WTC11 (cell line): ENCODE measurements at regions not wholly inside any gene's neighbourhood (a gene's known extent, or its start where the extent isn't known, plus 50 kb on each side); places are given as distances from the start of the nearest gene placed in this dataset.

Experiments used
- ATF6 ChIP-seq: sonication (generic); formaldehyde crosslinking; IDR thresholded peaks from 2 replicates; pipeline ENCODE4 v1.8.1; 2023; ENCODE audit warnings: mild to moderate bottlenecking, missing genetic modification reagents
- CTCF ChIP-seq: fragments of 200-600 bp; IDR thresholded peaks from 2 replicates; pipeline ENCODE4 v1.8.0; 2022; ENCODE audit warnings: antibody characterized with exemption
- EMX1 ChIP-seq: fragments of 250-450 bp; sonication (Bioruptor Pico); IDR thresholded peaks from 2 replicates; pipeline ENCODE4 v1.8.0; 2021; ENCODE audit warnings: mild to moderate bottlenecking
- JUN ChIP-seq: sonication (generic); formaldehyde crosslinking; IDR thresholded peaks from 2 replicates; pipeline ENCODE4 v1.8.0; 2023; ENCODE audit warnings: mild to moderate bottlenecking, missing genetic modification reagents
- NR2C2 ChIP-seq: sonication (generic); formaldehyde crosslinking; IDR thresholded peaks from 2 replicates; pipeline ENCODE4 v1.8.0; 2022; ENCODE audit warnings: mild to moderate bottlenecking, missing genetic modification reagents
- TCF7 ChIP-seq: sonication (generic); formaldehyde crosslinking; IDR thresholded peaks from 2 replicates; pipeline ENCODE4 v1.8.0; 2022; ENCODE audit warnings: mild to moderate bottlenecking, low read depth, missing genetic modification reagents, moderate library complexity
- TEAD1 ChIP-seq: sonication (generic); formaldehyde crosslinking; IDR thresholded peaks from 2 replicates; pipeline ENCODE4 v1.8.0; 2022; ENCODE audit warnings: mild to moderate bottlenecking, missing genetic modification reagents
- TF ChIP-seq, protein P1 (sequence below): sonication (generic); formaldehyde crosslinking; IDR thresholded peaks from 2 replicates; pipeline ENCODE4 v1.8.1; 2022; ENCODE audit warnings: low read depth, missing genetic modification reagents, borderline replicate concordance
- TF ChIP-seq, protein P2 (sequence below): sonication (generic); formaldehyde crosslinking; IDR thresholded peaks from 2 replicates; pipeline ENCODE4 v1.8.1; 2022; ENCODE audit warnings: low read depth, mild to moderate bottlenecking, moderate library complexity, missing genetic modification reagents, borderline replicate concordance

DNA sequence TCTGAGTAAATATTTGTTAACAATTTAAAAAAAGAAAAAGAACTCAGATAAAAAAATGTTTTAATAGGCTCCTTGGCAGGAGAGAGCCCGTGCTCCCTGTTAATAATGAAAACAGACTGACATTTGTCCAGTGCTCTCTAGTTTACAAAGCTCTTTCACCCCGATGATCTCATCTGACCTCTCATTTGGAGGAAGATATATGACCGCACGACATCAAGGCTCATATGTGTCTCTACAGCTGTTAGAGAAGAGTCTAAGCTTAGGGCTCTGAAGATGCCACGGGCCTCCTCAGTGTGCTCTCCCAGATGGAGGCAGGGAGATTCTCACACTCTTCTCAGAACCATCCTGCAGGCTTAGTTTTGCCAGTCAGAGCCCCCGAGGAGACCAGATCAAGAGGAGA lies 280.8 kb upstream of the IRX5 start:
- TF ChIP-seq NR2C2 (CRISPR knock-in tag) (no peak), TCF7 (CRISPR knock-in tag) (no peak), CTCF (no peak), JUN (CRISPR knock-in tag) (no peak), EMX1 (no peak), ATF6 (CRISPR knock-in tag) (no peak), TEAD1 (CRISPR knock-in tag) (no peak)
- TF ChIP-seq, protein P1, sequence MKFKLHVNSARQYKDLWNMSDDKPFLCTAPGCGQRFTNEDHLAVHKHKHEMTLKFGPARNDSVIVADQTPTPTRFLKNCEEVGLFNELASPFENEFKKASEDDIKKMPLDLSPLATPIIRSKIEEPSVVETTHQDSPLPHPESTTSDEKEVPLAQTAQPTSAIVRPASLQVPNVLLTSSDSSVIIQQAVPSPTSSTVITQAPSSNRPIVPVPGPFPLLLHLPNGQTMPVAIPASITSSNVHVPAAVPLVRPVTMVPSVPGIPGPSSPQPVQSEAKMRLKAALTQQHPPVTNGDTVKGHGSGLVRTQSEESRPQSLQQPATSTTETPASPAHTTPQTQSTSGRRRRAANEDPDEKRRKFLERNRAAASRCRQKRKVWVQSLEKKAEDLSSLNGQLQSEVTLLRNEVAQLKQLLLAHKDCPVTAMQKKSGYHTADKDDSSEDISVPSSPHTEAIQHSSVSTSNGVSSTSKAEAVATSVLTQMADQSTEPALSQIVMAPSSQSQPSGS (CRISPR knock-in tag), result no peak
- TF ChIP-seq, protein P2, sequence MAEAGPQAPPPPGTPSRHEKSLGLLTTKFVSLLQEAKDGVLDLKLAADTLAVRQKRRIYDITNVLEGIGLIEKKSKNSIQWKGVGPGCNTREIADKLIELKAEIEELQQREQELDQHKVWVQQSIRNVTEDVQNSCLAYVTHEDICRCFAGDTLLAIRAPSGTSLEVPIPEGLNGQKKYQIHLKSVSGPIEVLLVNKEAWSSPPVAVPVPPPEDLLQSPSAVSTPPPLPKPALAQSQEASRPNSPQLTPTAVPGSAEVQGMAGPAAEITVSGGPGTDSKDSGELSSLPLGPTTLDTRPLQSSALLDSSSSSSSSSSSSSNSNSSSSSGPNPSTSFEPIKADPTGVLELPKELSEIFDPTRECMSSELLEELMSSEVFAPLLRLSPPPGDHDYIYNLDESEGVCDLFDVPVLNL (CRISPR knock-in tag), result no peak
